Activated CD8-positive, alpha-beta memory T cell treated with anti-CD3 and anti-CD28 coated beads, Interleukin-2, amount 50 U/mL, for 24 hours (primary cell): ENCODE measurements at regions not wholly inside any gene's neighbourhood (a gene's known extent, or its start where the extent isn't known, plus 50 kb on each side); places are given as distances from the start of the nearest gene placed in this dataset.
"Not testable (repeated sequence)": the region's sequence is repeated elsewhere in the genome, so short reads cannot be mapped to it uniquely, and the experiment has no call there.

ENCODE experiments used
- DNase-seq: peaks from one replicate; pipeline ENCODE4 v3.0.0-alpha.2; 2020; ENCODE audit errors: extremely low read depth

GRCh38 chr16:66173796-66174195, 192.7 kb upstream of the CDH5 start:
- DNase-seq: not testable (repeated sequence)

GRCh38 chr16:66173181-66173580, 193.3 kb upstream of the CDH5 start:
- not testable (repeated sequence) for DNase-seq

GRCh38 chr16:66172463-66172862, 194.0 kb upstream of the CDH5 start:
- DNase-seq: no peak

GRCh38 chr16:66171578-66171977, 194.9 kb upstream of the CDH5 start:
- DNase-seq: no peak

GRCh38 chr16:66170989-66171388, 195.5 kb upstream of the CDH5 start:
- no peak for DNase-seq

- no peak for DNase-seq
These were observed 196.7 kb upstream of the CDH5 start for GRCh38 chr16:66169817-66170216.

GRCh38 chr16:66168777-66169176, 197.7 kb upstream of the CDH5 start:
- DNase-seq: no peak

- no peak for DNase-seq
These were observed 198.8 kb upstream of the CDH5 start for GRCh38 chr16:66167564-66168291.

GRCh38 chr16:66166490-66166889, 200.0 kb upstream of the CDH5 start:
- DNase-seq: no peak

GRCh38 chr16:66165879-66166278, 200.6 kb upstream of the CDH5 start:
- no peak for DNase-seq

- no peak for DNase-seq
These were observed 201.8 kb upstream of the CDH5 start for GRCh38 chr16:66164581-66165247.

- no peak for DNase-seq
These were observed 203.7 kb upstream of the CDH5 start for GRCh38 chr16:66162821-66163220.

GRCh38 chr16:66161942-66162341, 204.5 kb upstream of the CDH5 start:
- no peak for DNase-seq

GRCh38 chr16:66161269-66161668, 205.2 kb upstream of the CDH5 start:
- DNase-seq: no peak

GRCh38 chr16:66159987-66160386, 206.5 kb upstream of the CDH5 start:
- DNase-seq: no peak

GRCh38 chr16:66156538-66156937, 210.0 kb upstream of the CDH5 start:
- no peak for DNase-seq

GRCh38 chr16:66155933-66156332, 210.6 kb upstream of the CDH5 start:
- DNase-seq: no peak

GRCh38 chr16:66154801-66155200, 211.7 kb upstream of the CDH5 start:
- DNase-seq: no peak

- no peak for DNase-seq
These were observed 213.6 kb upstream of the CDH5 start for GRCh38 chr16:66152823-66153393.

- no peak for DNase-seq
These were observed 214.3 kb upstream of the CDH5 start for GRCh38 chr16:66152181-66152580.

- no peak for DNase-seq
These were observed 215.6 kb upstream of the CDH5 start for GRCh38 chr16:66150698-66151482.

- DNase-seq: no peak
These were observed 219.2 kb upstream of the CDH5 start for GRCh38 chr16:66147291-66147690.
